SU-DHL-6 (cell line): ENCODE measurements at regions not wholly inside any gene's neighbourhood (a gene's known extent, or its start where the extent isn't known, plus 50 kb on each side); places are given as distances from the start of the nearest gene placed in this dataset.

ENCODE experiments used
- CTCF ChIP-seq: fragments of 200-600 bp; sonication (generic); IDR thresholded peaks from one replicate; pipeline ENCODE4 v1.5.1; 2017; ENCODE audit warnings: antibody characterized with exemption, mild to moderate bottlenecking, low read length, moderate library complexity; ENCODE audit not compliant: insufficient read depth, poor library complexity, severe bottlenecking
- EZH2phosphoT487 ChIP-seq: fragments of 200-600 bp; sonication (generic), shearing (Covaris generic); conservative IDR thresholded peaks from 2 replicates; pipeline ENCODE4 v1.6.1; 2018; ENCODE audit warnings: mild to moderate bottlenecking, antibody characterized with exemption, low read length, moderate library complexity, mixed read lengths

DNA sequence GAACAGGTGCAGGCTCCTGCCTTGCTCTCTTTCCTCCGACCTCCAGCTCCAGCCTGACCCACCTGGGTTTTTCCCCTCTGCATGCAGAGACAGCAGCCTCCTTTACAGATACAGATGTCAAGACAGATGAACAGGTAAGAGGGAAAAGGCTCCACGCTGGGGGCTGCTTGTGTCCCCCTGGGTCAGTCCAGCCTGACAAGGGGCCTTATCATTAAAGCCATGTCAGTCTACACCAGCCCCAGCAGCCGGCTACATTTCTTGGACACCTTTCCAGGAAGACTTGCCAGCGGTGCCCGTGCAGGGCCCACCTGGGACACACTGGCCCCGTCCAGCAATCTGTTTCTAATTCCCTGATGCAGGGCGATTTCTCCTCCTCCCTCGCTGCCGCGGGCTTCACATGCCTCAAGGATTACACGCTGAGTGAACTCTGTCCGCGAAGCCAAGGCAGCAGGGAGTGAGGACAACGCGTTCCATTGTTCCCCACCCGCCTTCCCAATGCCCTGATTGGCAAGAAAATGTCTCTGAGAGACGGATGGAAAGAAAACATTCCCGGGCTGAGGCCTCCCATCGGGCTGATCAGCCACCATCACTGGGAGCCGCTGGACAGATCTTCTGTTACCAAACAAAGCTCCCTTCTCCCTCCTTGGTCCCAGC, 184.7 kb downstream of the C16orf95 start:
- TF ChIP-seq CTCF (no peak), EZH2phosphoT487 (no peak)
